Mesendoderm (in vitro differentiated cells): ENCODE measurements at regions not wholly inside any gene's neighbourhood (a gene's known extent, or its start where the extent isn't known, plus 50 kb on each side); places are given as distances from the start of the nearest gene placed in this dataset.

Experiments used
- DNase-seq: peaks from one replicate; pipeline ENCODE4 v3.0.0; 2013
- H2AK5ac ChIP-seq: 2 replicates; pipeline ENCODE4 v1.6.1; 2013; ENCODE audit warnings: low read length, inconsistent platforms
- H2BK120ac ChIP-seq: 2 replicates; pipeline ENCODE4 v1.6.1; 2013; ENCODE audit warnings: low read depth, mild to moderate bottlenecking, low read length, moderate library complexity, mixed read lengths
- H2BK15ac ChIP-seq: replicated peaks from 2 replicates; pipeline ENCODE4 v1.6.1; 2013; ENCODE audit warnings: low read depth, mild to moderate bottlenecking, moderate library complexity
- H2BK5ac ChIP-seq: 2 replicates; pipeline ENCODE4 v1.6.1; 2013; ENCODE audit warnings: low read length, inconsistent platforms
- H3K18ac ChIP-seq: 2 replicates; pipeline ENCODE4 v1.6.1; 2013; ENCODE audit warnings: mild to moderate bottlenecking, low read length, mixed read lengths
- H3K23ac ChIP-seq: one replicate; pipeline ENCODE4 v1.6.1; 2013; ENCODE audit warnings: low read length
- H3K27ac ChIP-seq: 2 replicates; pipeline ENCODE4 v1.5.1; 2013; ENCODE audit warnings: low read depth, mild to moderate bottlenecking, inconsistent platforms, low read length, moderate library complexity
- H3K27me3 ChIP-seq: 2 replicates; pipeline ENCODE4 v1.6.1; 2013; ENCODE audit warnings: low read length, control low read depth, mild to moderate bottlenecking, inconsistent platforms; ENCODE audit not compliant: insufficient read depth, poor library complexity
- H3K36me3 ChIP-seq: 2 replicates; pipeline ENCODE4 v1.6.1; 2013; ENCODE audit warnings: low read length, inconsistent platforms; ENCODE audit not compliant: control insufficient read depth, insufficient read depth
- H3K4ac ChIP-seq: one replicate; pipeline ENCODE4 v1.6.1; 2013; ENCODE audit warnings: low read depth, mild to moderate bottlenecking, low read length, moderate library complexity
- H3K4me1 ChIP-seq: 2 replicates; pipeline ENCODE4 v1.6.1; 2013; ENCODE audit warnings: low read depth, low read length, inconsistent platforms; ENCODE audit not compliant: control insufficient read depth
- H3K4me2 ChIP-seq: 2 replicates; pipeline ENCODE4 v1.6.1; 2013; ENCODE audit warnings: low read length
- H3K4me3 ChIP-seq: 2 replicates; pipeline ENCODE4 v1.5.1; 2013; ENCODE audit warnings: mild to moderate bottlenecking, low read length
- H3K56ac ChIP-seq: one replicate; pipeline ENCODE4 v1.6.1; 2013; ENCODE audit warnings: low read length
- H3K79me1 ChIP-seq: 2 replicates; pipeline ENCODE4 v1.6.1; 2013; ENCODE audit warnings: low read length, inconsistent platforms
- H3K79me2 ChIP-seq: 2 replicates; pipeline ENCODE4 v1.6.1; 2013; ENCODE audit warnings: mild to moderate bottlenecking, low read length; ENCODE audit not compliant: control insufficient read depth, insufficient read depth
- H3K9ac ChIP-seq: 2 replicates; pipeline ENCODE4 v1.6.1; 2013; ENCODE audit warnings: low read length, inconsistent platforms
- H4K5ac ChIP-seq: one replicate; pipeline ENCODE4 v1.6.1; 2013; ENCODE audit warnings: low read length
- H4K8ac ChIP-seq: one replicate; pipeline ENCODE4 v1.6.1; 2013; ENCODE audit warnings: low read depth, mild to moderate bottlenecking, control low read depth, low read length, moderate library complexity
- WGBS: extraction: QIAGEN DNeasy Blood & Tissue Kit; methylation state at CpG from one replicate; pipeline ENCODE4 v1.1.7; 2013; ENCODE audit warnings: low lambda C conversion rate, missing lambda C conversion rate; ENCODE audit not compliant: insufficient coverage; ENCODE audit errors: extremely low coverage; 5-methylcytosine and 5-hydroxymethylcytosine counted together

- Histone ChIP-seq H3K56ac (no peak overlapping the region), H3K27ac (no peak overlapping the region)
Measured at GRCh38 chrX:68897118-68897945, 68.5 kb downstream of the EFNB1 start.

GRCh38 chrX:68896581-68896980 is 67.8 kb downstream of the EFNB1 start:
- Histone ChIP-seq H3K9ac (no peak overlapping the region), H3K36me3 (no peaks in the 10 kb centered on the region), H3K23ac (no peak overlapping the region), H2AK5ac (no peak overlapping the region), H3K27ac (no peak overlapping the region), H3K4ac (no peak overlapping the region), H4K8ac (no peak overlapping the region), H3K79me2 (no peaks in the 10 kb centered on the region), H2BK15ac (no peak overlapping the region), H4K5ac (no peak overlapping the region), H3K79me1 (no peaks in the 10 kb centered on the region), H3K18ac (no peak overlapping the region), H3K56ac (no peak overlapping the region), H3K4me1 (no peaks in the 10 kb centered on the region), H2BK5ac (no peak overlapping the region), H3K4me3 (no peak overlapping the region), H3K27me3 (no peaks in the 10 kb centered on the region), H2BK120ac (no peak overlapping the region), H3K4me2 (no peak overlapping the region)
- DNase-seq, result no peak
- WGBS, result no CpG with 5 or more reads among the region's 6 CpGs

More at GRCh38 chrX:68897118-68897945, 68.5 kb downstream of the EFNB1 start:
- Histone ChIP-seq H3K4me3 (no peak overlapping the region), H3K36me3 (no peaks in the 10 kb centered on the region), H2AK5ac (no peak overlapping the region), H3K9ac (no peak overlapping the region), H3K79me1 (no peaks in the 10 kb centered on the region), H2BK5ac (no peak overlapping the region), H2BK15ac (no peak overlapping the region), H3K4me2 (no peak overlapping the region), H3K79me2 (no peaks in the 10 kb centered on the region), H2BK120ac (no peak overlapping the region), H3K4ac (no peak overlapping the region), H4K5ac (no peak overlapping the region), H3K23ac (no peak overlapping the region), H4K8ac (no peak overlapping the region), H3K18ac (no peak overlapping the region), H3K27me3 (no peaks in the 10 kb centered on the region), H3K4me1 (no peaks in the 10 kb centered on the region)
- no peak for DNase-seq
- no CpG with 5 or more reads among the region's 8 CpGs for WGBS

- Histone ChIP-seq H2BK5ac (no peak overlapping the region), H3K79me1 (no peaks in the 10 kb centered on the region), H3K4me3 (no peak overlapping the region), H3K56ac (no peak overlapping the region), H4K8ac (no peak overlapping the region), H3K4ac (no peak overlapping the region), H3K4me2 (no peak overlapping the region), H3K27ac (no peak overlapping the region), H4K5ac (no peak overlapping the region), H3K4me1 (no peaks in the 10 kb centered on the region), H3K27me3 (no peaks in the 10 kb centered on the region), H3K18ac (no peak overlapping the region), H2BK15ac (no peak overlapping the region), H3K23ac (no peak overlapping the region), H3K79me2 (no peaks in the 10 kb centered on the region), H3K9ac (no peak overlapping the region), H3K36me3 (no peaks in the 10 kb centered on the region), H2AK5ac (no peak overlapping the region), H2BK120ac (no peak overlapping the region)
- no CpG with 5 or more reads among the region's 5 CpGs for WGBS
- no peak for DNase-seq
Measured at GRCh38 chrX:68895778-68896177, 67.0 kb downstream of the EFNB1 start.

GRCh38 chrX:68895341-68895755 is 66.5 kb downstream of the EFNB1 start:
- DNase-seq, result peak; percentile 53
- Histone ChIP-seq H3K23ac (no peak overlapping the region), H4K8ac (no peak overlapping the region), H3K27me3 (no peaks in the 10 kb centered on the region), H2BK5ac (no peak overlapping the region), H3K36me3 (no peaks in the 10 kb centered on the region), H3K18ac (no peak overlapping the region), H3K79me2 (no peaks in the 10 kb centered on the region), H2AK5ac (no peak overlapping the region), H3K27ac (no peak overlapping the region), H3K79me1 (no peaks in the 10 kb centered on the region), H3K4me2 (no peak overlapping the region), H3K4ac (no peak overlapping the region), H3K9ac (no peak overlapping the region), H2BK15ac (no peak overlapping the region), H4K5ac (no peak overlapping the region), H3K4me3 (no peak overlapping the region), H3K4me1 (no peaks in the 10 kb centered on the region), H3K56ac (no peak overlapping the region), H2BK120ac (no peak overlapping the region)
- WGBS, result no CpG with 5 or more reads among the region's 4 CpGs

GRCh38 chrX:68894513-68895340 is 65.9 kb downstream of the EFNB1 start:
- Histone ChIP-seq H3K4me2 (peak overlapping the region; percentile 15), H3K18ac (no peak overlapping the region), H4K8ac (no peak overlapping the region), H2BK15ac (no peak overlapping the region), H4K5ac (no peak overlapping the region), H2BK5ac (no peak overlapping the region), H3K36me3 (no peaks in the 10 kb centered on the region), H3K79me1 (no peaks in the 10 kb centered on the region), H3K23ac (no peak overlapping the region), H3K56ac (peak overlapping the region; percentile 49), H3K4ac (no peak overlapping the region), H3K9ac (peak overlapping the region; percentile 32), H3K4me3 (no peak overlapping the region), H3K79me2 (no peaks in the 10 kb centered on the region), H2BK120ac (no peak overlapping the region), H3K4me1 (no peaks in the 10 kb centered on the region), H2AK5ac (no peak overlapping the region), H3K27ac (no peak overlapping the region), H3K27me3 (no peaks in the 10 kb centered on the region)
- no CpG with 5 or more reads among the region's 49 CpGs for WGBS
- DNase-seq, result peak; percentile 75
